ENCODE measurements at regions not wholly inside any gene's neighbourhood (a gene's known extent, or its start where the extent isn't known, plus 50 kb on each side); places are given as distances from the start of the nearest gene placed in this dataset.

- TF ChIP-seq CTCF (conservative IDR thresholded peaks at IDR 0.05; ENCODE audit: low read length) (no peak), EZH2phosphoT487 (IDR thresholded peaks at IDR 0.05; ENCODE audit: borderline replicate concordance, low read depth, low read length) (no peak)
These were observed 427.1 kb upstream of the SEL1L start for GRCh38 chr14:81960781-81961180.

Measured in OCI-LY7 (cell line).